Brain microvascular endothelial cell (primary cell): ENCODE measurements at regions not wholly inside any gene's neighbourhood (a gene's known extent, or its start where the extent isn't known, plus 50 kb on each side); places are given as distances from the start of the nearest gene placed in this dataset.
A peak's percentile ranks its signal among the peaks of the same experiment; 100 is the strongest.

Experiments
- DNase-seq: peaks from one replicate; pipeline ENCODE4 v3.0.0-alpha.2; 2020
- H3K27ac ChIP-seq: fragments of 250-450 bp; sonication (Bioruptor Pico); 2 replicates; pipeline ENCODE4 v1.5.1; 2020; ENCODE audit warnings: mild to moderate bottlenecking, moderate library complexity
- H3K27me3 ChIP-seq: fragments of 250-450 bp; sonication (Bioruptor Pico); replicated peaks from 2 replicates; pipeline ENCODE4 v1.5.1; 2020; ENCODE audit warnings: mild to moderate bottlenecking
- H3K36me3 ChIP-seq: fragments of 250-450 bp; sonication (Bioruptor Pico); replicated peaks from 2 replicates; pipeline ENCODE4 v1.5.1; 2020; ENCODE audit warnings: mild to moderate bottlenecking
- H3K4me3 ChIP-seq: 2 replicates; pipeline ENCODE4 v1.5.1; 2011; ENCODE audit warnings: low read depth, mild to moderate bottlenecking, control low read depth, low read length, moderate library complexity
- in situ Hi-C: cut with HindIII; loops from 2 replicates; pipeline ENCODE4 v1.10.0; 2017; ENCODE audit warnings: low sequenced_read_pairs, low pct_ligation_motif_present
- TF ChIP-seq, protein P1 (sequence below): IDR thresholded peaks from 2 replicates; pipeline ENCODE4 v1.5.1; 2011; ENCODE audit warnings: low read depth, mild to moderate bottlenecking, moderate library complexity, low read length, control low read depth, inconsistent platforms; ENCODE audit errors: missing control alignments

DNA sequence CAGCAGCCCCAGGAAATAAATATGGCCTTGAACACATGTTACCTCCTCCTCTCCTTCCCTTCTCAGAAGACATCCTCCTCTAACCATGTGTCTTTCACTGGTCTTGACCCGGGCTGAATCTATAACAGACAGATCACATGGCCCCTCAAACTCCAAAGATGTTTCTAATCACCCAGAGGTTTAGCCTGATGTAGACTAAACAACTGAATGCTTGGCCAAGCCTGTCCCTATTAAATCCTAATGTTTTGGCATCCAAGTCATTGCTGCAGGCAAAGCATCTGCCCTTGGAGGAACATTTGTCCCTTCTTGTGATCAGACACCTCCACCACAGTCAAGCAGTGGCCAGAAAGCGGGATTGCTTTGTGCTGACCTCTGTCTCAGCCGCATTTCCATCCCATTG, 65.5 kb downstream of the ANKRD60 start:
- TF ChIP-seq, protein P1, sequence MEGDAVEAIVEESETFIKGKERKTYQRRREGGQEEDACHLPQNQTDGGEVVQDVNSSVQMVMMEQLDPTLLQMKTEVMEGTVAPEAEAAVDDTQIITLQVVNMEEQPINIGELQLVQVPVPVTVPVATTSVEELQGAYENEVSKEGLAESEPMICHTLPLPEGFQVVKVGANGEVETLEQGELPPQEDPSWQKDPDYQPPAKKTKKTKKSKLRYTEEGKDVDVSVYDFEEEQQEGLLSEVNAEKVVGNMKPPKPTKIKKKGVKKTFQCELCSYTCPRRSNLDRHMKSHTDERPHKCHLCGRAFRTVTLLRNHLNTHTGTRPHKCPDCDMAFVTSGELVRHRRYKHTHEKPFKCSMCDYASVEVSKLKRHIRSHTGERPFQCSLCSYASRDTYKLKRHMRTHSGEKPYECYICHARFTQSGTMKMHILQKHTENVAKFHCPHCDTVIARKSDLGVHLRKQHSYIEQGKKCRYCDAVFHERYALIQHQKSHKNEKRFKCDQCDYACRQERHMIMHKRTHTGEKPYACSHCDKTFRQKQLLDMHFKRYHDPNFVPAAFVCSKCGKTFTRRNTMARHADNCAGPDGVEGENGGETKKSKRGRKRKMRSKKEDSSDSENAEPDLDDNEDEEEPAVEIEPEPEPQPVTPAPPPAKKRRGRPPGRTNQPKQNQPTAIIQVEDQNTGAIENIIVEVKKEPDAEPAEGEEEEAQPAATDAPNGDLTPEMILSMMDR: no peak
- no peak for DNase-seq
- Histone ChIP-seq H3K27me3 (no peaks in the 10 kb centered on the region), H3K36me3 (no peaks in the 10 kb centered on the region), H3K4me3 (no peak overlapping the region), H3K27ac (no peak overlapping the region)
- in situ Hi-C loops: no loop called here

DNA sequence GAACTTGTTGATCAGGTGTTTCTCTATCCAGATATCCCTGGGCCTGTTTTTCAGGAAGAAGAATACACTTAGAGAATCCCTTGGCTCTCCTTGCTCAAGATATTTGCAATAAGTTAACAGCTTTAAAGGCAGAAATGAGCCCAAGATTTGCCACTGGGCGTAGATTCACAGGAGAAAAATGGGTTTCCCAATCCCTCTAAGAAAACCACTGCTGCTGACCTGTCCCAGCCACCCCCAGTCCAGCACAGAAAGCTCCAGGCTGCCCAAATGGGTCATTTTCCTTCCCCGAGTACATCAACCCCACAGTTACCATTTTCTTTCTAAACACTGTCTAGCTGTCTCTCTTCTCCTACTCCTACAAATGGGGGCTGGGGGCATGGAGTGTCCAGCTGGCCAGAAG, 67.3 kb downstream of the ANKRD60 start:
- in situ Hi-C loops: no loop called here
- no peaks in the 10 kb centered on the region for H3K27me3 ChIP-seq

DNA sequence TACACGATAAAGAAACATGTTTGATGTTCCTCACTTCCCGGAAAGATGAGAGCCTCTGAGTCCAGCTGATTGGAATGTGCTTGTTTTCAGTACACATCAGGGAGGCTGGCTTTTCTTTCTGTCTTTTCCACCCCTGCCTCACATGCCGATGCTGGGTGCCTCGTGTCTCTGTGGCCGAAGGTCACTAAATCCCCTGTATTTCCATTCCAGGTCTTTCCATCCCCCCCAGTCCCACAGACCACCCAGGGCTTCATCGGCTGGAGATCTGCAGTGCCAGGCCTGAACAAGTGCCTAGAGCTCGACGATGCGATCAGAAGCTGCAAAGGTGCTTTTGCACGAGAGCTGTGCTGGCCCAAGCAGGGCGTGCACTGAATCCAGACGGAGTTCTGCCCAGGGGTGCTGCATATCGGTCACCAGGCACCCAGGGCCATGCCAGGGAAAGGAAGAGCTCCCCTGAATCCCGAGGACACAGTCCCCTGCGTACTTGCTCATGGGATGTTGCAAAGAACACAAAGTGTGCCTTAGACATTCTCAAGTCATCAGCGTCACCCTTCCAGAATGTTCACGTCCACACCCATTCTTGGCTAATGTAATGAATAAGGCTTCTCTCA, 67.9 kb downstream of the ANKRD60 start:
- in situ Hi-C loops: no loop called here
- peak; percentile 60 for DNase-seq
- H3K4me3 ChIP-seq: no peak overlapping the region

More for the DNA sequence above, 67.3 kb downstream of the ANKRD60 start:
- Histone ChIP-seq H3K4me3 (no peak overlapping the region), H3K36me3 (no peaks in the 10 kb centered on the region), H3K27ac (no peak overlapping the region)
- no peak for DNase-seq
- TF ChIP-seq, protein P1: no peak

DNA sequence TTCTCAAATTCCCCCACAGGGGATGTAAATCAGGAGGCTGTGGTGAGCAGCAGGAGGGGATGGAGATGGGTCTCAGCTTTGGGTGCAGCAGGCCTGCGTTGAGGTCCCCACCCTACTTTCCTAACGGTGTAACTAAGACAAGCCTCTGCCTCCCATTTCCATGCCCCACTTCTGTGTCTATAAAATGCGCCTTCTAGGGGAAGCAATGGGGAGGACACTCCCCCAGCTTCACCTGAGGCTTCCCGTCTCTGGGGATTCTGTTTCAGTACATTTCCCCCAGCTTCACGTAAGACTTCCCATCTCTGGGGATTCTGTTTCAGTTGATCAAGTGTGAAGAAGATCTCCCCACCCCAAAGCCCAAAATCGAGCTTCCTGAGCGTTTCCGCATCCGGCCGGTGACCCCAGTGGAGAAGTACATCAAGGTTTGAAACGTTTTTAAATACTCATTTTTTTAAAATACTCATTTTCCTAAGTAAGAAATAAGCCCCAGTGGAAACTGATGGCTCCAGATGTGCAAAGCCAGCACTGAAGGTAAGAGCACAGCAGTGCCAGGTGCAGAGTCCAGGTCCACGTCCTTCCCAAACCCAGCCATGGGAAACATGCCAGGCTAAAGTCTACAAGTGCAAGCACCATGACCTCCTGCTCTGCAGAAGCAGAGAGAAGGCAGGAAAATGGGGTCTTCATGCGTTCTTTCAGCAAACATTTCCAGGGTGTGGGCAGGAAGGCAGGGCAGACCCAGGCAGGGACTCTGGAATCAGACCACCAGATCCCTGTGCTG, 73.1 kb downstream of the ANKRD60 start:
- in situ Hi-C loops: no loop called here
- DNase-seq: no peak
- no peaks in the 10 kb centered on the region for H3K36me3 ChIP-seq
- H3K4me3 ChIP-seq: no peak overlapping the region
- H3K27ac ChIP-seq: no peak overlapping the region
- H3K27me3 ChIP-seq: no peaks in the 10 kb centered on the region
- TF ChIP-seq, protein P1: peak; percentile 22

More for the DNA sequence above, 67.9 kb downstream of the ANKRD60 start:
- Histone ChIP-seq H3K27ac (peak overlapping the region; percentile 72), H3K27me3 (no peaks in the 10 kb centered on the region), H3K36me3 (no peaks in the 10 kb centered on the region)
- TF ChIP-seq, protein P1: no peak

DNA sequence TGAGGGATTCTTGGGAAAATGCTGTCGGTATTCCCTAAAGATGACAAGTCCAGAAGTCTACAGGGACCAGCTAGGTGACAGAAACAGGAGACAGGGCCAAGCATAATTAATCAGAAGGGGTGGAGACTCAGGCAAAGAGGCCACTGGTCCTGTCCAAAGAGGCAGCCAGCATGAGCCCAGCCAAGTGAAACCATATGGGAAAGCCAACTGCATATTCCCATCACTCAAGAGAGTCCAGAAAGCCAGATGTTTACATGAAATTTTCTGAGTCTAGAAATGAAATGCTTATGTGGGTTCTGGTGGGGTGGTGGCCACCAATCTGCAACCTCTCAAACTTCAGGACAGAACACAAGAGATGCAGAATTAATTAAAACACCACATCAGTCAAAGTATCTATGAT, 74.3 kb downstream of the ANKRD60 start:
- TF ChIP-seq, protein P1: no peak
- no peak overlapping the region for H3K27ac ChIP-seq
- H3K27me3 ChIP-seq: no peaks in the 10 kb centered on the region
- in situ Hi-C loops: no loop called here
- DNase-seq: no peak
- H3K36me3 ChIP-seq: no peaks in the 10 kb centered on the region
- H3K4me3 ChIP-seq: no peak overlapping the region
